GM19328 (cell line): ENCODE measurements at regions not wholly inside any gene's neighbourhood (a gene's known extent, or its start where the extent isn't known, plus 50 kb on each side); places are given as distances from the start of the nearest gene placed in this dataset.
"Not testable (repeated sequence)": the region's sequence is repeated elsewhere in the genome, so short reads cannot be mapped to it uniquely, and the experiment has no call there.

ENCODE experiments used
- ATAC-seq: cut with Tn5 transposase; IDR thresholded peaks from one replicate; pipeline ENCODE4 v1.9.1; 2021; ENCODE audit warnings: mild to moderate bottlenecking, moderate library complexity; ENCODE audit not compliant: unreplicated experiment

GRCh38 chr12:67758521-67758920, 110.0 kb downstream of the DYRK2 start:
- no peak for ATAC-seq

- no peak for ATAC-seq
These were observed 111.3 kb downstream of the DYRK2 start for GRCh38 chr12:67759829-67760228.

- ATAC-seq = no peak
These were observed 112.2 kb downstream of the DYRK2 start for GRCh38 chr12:67760586-67761275.

GRCh38 chr12:67761566-67761965, 113.0 kb downstream of the DYRK2 start:
- no peak for ATAC-seq

- no peak for ATAC-seq
These were observed 115.5 kb downstream of the DYRK2 start for GRCh38 chr12:67764055-67764454.

GRCh38 chr12:67764946-67765619, 116.5 kb downstream of the DYRK2 start:
- ATAC-seq = no peak

GRCh38 chr12:67765776-67766766, 117.5 kb downstream of the DYRK2 start:
- no peak for ATAC-seq

- ATAC-seq = no peak
These were observed 124.0 kb downstream of the DYRK2 start for GRCh38 chr12:67772267-67773169.

GRCh38 chr12:67773896-67774295, 125.4 kb downstream of the DYRK2 start:
- ATAC-seq = no peak

- ATAC-seq = no peak
These were observed 126.5 kb downstream of the DYRK2 start for GRCh38 chr12:67774983-67775587.

GRCh38 chr12:67780580-67781084, 132.1 kb downstream of the DYRK2 start:
- no peak for ATAC-seq

GRCh38 chr12:67782573-67782972, 134.0 kb downstream of the DYRK2 start:
- no peak for ATAC-seq

GRCh38 chr12:67783393-67783792, 134.8 kb downstream of the DYRK2 start:
- no peak for ATAC-seq

GRCh38 chr12:67784831-67785230, 136.3 kb downstream of the DYRK2 start:
- no peak for ATAC-seq

GRCh38 chr12:67786086-67786485, 137.5 kb downstream of the DYRK2 start:
- ATAC-seq = no peak

GRCh38 chr12:67788118-67788517, 139.6 kb downstream of the DYRK2 start:
- no peak for ATAC-seq

- no peak for ATAC-seq
These were observed 140.7 kb downstream of the DYRK2 start for GRCh38 chr12:67789266-67789665.

- ATAC-seq = no peak
These were observed 142.1 kb downstream of the DYRK2 start for GRCh38 chr12:67790660-67791059.

GRCh38 chr12:67791362-67791761, 142.8 kb downstream of the DYRK2 start:
- not testable (repeated sequence) for ATAC-seq

- ATAC-seq = no peak
These were observed 143.6 kb downstream of the DYRK2 start for GRCh38 chr12:67792185-67792584.
